Eye (tissue), 1 donor: ENCODE measurements at regions not wholly inside any gene's neighbourhood (a gene's known extent, or its start where the extent isn't known, plus 50 kb on each side); places are given as distances from the start of the nearest gene placed in this dataset.
A peak's percentile ranks its signal among the peaks of the same experiment; 100 is the strongest.
"Not testable (repeated sequence)": the region's sequence is repeated elsewhere in the genome, so short reads cannot be mapped to it uniquely, and the experiment has no call there.

Source experiments
- DNase-seq: peaks from one replicate; pipeline ENCODE4 v3.0.0-alpha.2; 2015

GRCh38 chr9:68593760-68594159, 53.1 kb upstream of the TMEM252 start:
- DNase-seq: not testable (repeated sequence)

GRCh38 chr9:68595868-68596267, 55.2 kb upstream of the TMEM252 start:
- no peak for DNase-seq

- DNase-seq: no peak
Measured at GRCh38 chr9:68597362-68597997, 56.8 kb upstream of the TMEM252 start.

- no peak for DNase-seq
Measured at GRCh38 chr9:68599826-68600225, 59.1 kb upstream of the TMEM252 start.

DNA sequence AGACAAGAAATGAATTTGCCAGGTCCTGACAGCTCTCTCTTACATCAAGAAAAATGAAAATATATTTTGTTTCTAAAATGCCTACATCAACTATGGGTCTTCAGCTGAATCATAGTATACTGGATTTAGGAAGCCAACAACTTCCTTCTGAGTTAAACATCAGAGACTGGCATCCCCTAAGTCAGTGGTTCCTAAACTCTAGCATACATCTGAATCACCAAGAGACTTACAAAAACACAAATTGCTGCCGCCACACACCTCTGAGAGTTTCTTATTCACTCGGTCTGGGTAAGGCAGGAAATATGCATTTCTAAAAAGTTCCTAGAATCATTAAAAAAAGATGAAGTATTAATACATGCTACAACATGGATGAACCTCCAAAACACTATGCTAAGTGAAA, 60.4 kb upstream of the TMEM252 start:
- DNase-seq: no peak

DNA sequence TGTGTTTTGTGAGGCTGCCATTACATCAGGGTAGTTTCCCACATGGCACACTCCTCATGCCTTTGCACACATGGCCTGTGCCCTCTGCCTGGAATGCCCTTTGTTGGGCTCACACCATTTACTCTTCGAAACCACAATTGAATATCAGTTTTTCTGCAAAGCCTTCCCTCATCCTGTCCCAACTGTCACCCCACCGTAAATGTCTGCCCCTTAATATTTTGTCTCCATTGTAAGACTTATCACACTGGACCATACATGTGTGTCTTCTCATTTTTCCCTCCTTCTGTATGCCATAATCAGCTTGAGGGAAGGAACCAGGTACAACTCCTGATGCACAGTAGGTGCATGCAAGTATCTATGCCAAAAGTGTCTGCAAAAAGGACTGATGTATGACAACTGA, 62.7 kb upstream of the TMEM252 start:
- DNase-seq: no peak

GRCh38 chr9:68608763-68609162, 68.1 kb upstream of the TMEM252 start:
- DNase-seq: no peak

- no peak for DNase-seq
Measured at GRCh38 chr9:68609901-68610415, 69.3 kb upstream of the TMEM252 start.

DNA sequence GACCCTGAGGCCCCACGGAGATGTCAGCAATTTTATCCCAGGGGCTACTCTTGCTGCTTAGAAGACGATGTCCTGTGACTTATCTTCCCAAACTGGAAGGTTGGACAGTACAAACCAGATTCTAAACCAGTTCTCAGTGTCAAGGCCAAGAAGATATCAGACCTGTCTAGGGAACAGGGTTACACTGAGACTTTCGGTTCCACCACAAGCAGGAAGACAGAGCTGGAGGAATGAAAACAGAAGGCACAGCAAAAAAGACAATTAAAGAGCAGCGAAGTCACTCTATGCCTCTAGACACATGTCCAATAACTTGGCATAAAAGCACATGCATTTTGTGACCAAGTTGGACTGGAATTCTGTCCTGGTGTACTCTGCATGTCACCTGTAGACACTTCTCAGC, 73.4 kb upstream of the TMEM252 start:
- no peak for DNase-seq

- DNase-seq: not testable (repeated sequence)
Measured at GRCh38 chr9:68617011-68617410, 76.3 kb upstream of the TMEM252 start.

- peak; percentile 18 for DNase-seq
Measured at GRCh38 chr9:68619072-68619471, 78.4 kb upstream of the TMEM252 start.

- no peak for DNase-seq
Measured at GRCh38 chr9:68619636-68620035, 79.0 kb upstream of the TMEM252 start.

DNA sequence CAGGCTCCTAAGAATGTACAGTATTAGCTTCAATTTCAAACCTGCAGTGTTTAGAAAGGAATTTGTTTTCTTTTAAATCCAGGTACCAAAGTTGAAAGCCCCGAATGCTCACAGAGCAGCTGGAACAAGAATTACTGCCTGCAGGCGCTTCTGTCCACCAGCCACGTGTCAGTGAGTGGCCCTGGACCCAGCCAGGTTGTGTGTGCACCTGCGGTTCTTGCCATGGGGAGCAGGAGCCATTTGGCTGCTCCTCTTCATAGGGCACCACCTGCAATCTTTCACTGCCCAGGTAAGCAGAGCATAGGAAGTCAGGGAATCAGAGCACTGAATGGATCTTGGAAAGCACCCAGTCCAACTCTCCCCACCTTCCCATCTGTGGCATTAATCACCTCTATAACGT, 79.5 kb upstream of the PIP5K1B start:
- DNase-seq: no peak

DNA sequence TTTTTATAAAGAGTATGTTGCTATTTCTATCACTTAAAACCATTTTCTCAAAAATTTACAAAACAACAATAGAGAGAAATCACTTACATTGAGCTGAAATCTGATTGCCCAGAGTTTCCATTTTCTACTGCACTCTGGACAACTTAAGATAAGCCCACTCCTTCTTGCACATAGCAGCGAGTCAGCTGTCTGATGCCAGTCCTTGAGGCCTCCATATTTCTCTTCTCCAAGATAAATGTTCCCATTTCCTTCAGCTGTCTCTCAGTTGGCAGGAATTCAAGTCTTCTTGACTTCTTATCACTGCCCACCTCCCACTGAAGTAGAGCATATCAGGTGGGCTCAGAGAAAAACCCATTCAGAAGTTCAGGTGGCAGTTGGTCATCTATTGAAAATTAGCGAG, 78.5 kb upstream of the PIP5K1B start:
- DNase-seq: no peak

- no peak for DNase-seq
Measured at GRCh38 chr9:68627104-68627503, 77.9 kb upstream of the PIP5K1B start.

DNA sequence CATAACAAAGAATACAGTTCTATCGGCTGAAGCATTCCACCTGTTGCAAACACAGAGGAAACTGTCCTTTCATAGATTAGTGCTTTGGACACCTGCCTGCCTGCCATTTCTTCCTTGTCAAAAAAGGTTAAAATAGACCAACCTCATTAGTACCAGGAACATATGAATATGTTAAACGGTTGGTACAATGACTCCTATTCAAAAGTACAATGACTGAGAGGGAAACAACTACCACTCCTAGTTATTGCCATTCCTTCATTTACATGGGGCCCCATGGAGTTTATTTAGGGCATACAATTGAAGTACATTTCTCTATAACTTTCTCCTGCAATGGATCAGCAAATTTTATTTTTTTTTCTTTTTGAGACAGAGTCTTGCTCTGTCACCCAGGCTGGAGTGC, 77.4 kb upstream of the PIP5K1B start:
- DNase-seq: no peak

DNA sequence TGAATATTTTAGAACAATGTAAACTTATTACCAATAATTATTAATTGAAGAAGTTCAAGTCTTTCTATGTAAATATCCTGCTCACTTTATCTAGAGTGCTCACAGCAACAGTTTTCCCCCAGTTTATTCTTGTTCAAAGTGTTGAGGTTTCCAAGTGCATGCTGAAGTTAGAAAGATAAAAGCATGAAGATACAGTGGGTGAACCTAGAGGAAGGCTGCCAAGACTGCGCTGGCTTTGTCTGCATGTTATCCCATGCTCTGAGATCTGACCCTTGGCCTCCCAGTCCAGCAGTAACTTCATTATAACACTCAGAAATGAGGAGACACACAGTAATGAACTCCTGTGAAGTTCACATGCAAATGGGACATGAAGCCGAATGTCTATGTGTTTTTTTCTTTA, 76.0 kb upstream of the PIP5K1B start:
- no peak for DNase-seq

GRCh38 chr9:68631811-68632210, 73.2 kb upstream of the PIP5K1B start:
- no peak for DNase-seq

DNA sequence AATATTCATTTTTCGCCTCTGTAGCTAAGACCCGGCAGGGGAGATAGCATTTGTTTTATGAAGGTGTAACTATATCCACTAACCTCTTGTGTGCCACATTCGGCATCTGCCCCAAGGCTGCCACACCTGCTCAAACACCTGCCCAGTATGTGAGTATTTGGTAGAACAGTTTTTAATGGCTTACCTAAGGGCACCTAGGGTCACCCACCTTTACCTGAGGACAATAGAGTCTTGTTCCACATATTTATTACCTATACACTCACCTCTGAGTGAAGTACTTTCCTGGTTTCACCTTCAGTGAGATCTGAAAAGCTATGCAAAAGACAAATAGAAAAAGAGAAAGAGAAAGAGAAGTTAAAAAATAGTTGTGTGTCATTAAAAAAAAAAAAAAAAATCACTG, 68.0 kb upstream of the PIP5K1B start:
- DNase-seq: no peak

DNA sequence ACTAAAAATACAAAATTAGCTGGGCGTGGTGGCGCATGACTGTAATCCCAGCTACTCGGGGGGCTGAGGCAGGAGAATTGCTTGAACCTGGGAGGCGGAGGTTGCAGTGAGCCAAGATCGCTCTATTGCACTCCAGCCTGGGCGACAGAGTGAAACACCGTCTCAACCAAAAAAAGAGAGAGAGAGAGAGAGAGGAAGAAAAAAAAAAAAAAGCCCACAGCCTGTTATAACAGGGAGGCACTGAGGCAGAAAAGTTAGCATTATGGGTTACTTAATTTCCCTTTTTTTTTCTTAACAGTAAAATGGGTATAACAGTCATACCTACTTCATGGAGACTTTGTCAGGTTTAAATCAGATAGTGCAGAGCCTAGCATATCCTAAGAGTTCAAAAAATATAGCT, 65.8 kb upstream of the PIP5K1B start:
- not testable (repeated sequence) for DNase-seq

- DNase-seq: no peak
Measured at GRCh38 chr9:68640421-68641089, 64.5 kb upstream of the PIP5K1B start.

DNA sequence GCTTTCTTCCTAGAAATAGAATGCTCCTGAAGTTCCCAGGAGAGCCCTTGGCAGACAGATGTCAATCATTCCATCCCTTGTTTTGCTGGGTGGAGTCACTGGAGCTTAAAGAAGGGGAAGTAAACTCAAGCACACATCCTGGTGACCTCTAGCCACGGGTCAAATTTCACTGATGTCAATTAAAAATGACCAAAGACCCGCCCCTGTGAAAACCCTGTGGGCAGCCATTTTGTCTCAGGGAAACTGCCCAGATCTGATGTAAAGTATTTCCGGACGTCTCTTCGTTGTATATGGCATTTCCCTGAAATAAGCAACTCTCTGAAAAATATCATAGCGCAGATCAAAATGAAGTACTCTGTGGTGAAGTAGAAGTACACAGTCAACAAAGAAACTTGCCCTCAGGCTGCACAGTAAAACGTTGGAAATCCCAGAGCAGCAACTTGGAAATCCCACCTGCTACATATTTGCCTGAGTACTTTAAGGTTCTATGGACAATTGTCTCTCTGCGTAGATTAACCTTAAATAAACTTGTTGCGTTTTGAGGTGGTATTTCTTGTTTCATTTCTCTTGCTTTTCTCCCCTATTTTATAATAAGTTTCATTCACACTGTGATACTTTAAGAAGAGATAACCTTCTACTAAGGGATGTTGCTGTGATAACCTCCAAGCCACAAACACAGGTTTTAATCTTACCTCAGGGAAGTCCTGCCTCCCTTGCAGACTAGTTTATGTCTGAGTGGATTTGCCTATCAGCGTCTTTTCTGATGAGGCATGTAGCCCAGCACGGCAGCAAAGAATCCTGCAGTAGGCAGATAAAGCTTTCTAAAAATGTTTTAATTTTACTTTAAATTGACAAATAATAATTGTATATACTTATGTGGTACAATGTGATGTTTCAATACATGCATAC, 60.9 kb upstream of the PIP5K1B start:
- DNase-seq: no peak

GRCh38 chr9:68644831-68645230, 60.2 kb upstream of the PIP5K1B start:
- no peak for DNase-seq

GRCh38 chr9:68648164-68648563, 56.9 kb upstream of the PIP5K1B start:
- no peak for DNase-seq
